ENCODE measurements at regions not wholly inside any gene's neighbourhood (a gene's known extent, or its start where the extent isn't known, plus 50 kb on each side); places are given as distances from the start of the nearest gene placed in this dataset.

DNA sequence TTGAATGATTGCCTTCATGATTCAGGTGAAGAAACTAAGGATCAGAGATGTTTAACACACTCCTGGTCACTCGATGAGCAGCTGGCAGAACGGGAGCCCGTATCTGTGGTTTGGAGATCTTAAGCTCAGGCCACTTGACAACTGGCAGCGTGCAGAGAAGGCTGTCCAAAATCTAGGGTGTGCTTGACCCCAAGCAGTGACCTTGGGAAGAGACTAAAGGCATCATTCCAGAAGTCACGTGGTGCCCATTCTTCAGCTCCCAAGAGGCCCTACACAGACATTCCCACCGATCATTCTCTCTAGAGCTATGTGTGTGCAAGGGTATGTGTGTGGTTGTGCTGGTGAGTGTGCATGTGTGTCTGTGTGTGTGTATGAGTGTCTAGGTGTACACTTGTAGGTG lies 493.8 kb downstream of the TCERG1L start:
- no peak for FAIRE-seq
- ChIA-PET CTCF (interaction anchor here (0.8 kb wide), 1 partner anchor 19 kb away, joined by 4 read pairs; no protein-coding TSS in a partner anchor), POLR2A (no interaction called here)
- H3K4me2 ChIP-seq, result no peak overlapping the region
- no peaks in the 10 kb centered on the region for H3K9me3 ChIP-seq
- ATAC-seq, result no peak
- H3K4me1 ChIP-seq, result no peaks in the 10 kb centered on the region
- 0% methylated on average over 6 of the region's 6 CpGs for WGBS (ENCODE audit: missing lambda C conversion rate)
- no peak overlapping the region for H3K4me3 ChIP-seq
- TF ChIP-seq BCL3 (IDR thresholded peaks at IDR 0.05) (no peak), TP53 (CRISPR knock-in tag; IDR thresholded peaks at IDR 0.05) (no peak), KDM5A (IDR thresholded peaks at IDR 0.05) (no peak), RARB (CRISPR knock-in tag; IDR thresholded peaks at IDR 0.05) (no peak), CBX2 (IDR thresholded peaks at IDR 0.05; ENCODE audit: borderline replicate concordance, low read depth) (no peak), RCOR1 (IDR thresholded peaks at IDR 0.05; ENCODE audit: low read depth, low read length) (no peak)
- no peak for DNase-seq (ENCODE audit: low read depth in 1 of 2, low spot score in 1 of 2)
- no peak overlapping the region for H3K27ac ChIP-seq

DNA sequence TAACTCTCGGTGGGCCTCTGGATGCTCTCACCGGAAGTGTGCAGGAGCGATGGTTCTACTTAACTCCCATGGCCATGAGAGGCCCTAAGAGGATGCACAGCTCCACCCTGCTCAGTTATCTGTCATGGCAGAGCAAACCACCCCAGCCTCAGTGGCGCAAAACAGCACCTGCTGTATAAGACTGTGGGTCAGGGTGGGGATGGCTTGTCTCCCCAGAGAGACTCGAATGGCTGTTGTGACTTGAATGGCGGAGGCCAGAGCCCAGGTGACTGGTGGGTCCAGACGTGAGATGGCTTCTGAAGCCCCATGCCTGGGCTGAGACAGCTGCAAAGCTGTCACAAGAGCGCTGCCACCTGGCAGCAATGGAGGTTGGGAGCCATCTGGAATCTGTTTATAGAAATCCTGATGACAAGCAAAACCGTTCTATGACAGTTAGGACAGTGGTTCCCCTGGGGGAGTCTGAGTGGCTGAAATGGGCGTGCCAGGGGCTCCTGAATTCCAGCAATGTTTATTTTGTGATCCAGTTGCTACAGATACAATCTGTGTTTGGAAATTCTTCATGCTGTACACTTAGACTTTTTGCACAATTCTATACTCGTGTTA lies 490.5 kb downstream of the TCERG1L start:
- H3K4me1 ChIP-seq, result no peaks in the 10 kb centered on the region
- 7% methylated on average over 7 of the region's 11 CpGs for WGBS (ENCODE audit: missing lambda C conversion rate)
- ATAC-seq (no peak), DNase-seq (ENCODE audit: low read depth in 1 of 2, low spot score in 1 of 2) (no peak), FAIRE-seq (no peak)
- TF ChIP-seq EHF (CRISPR knock-in tag; IDR thresholded peaks at IDR 0.05) (no peak), HES2 (IDR thresholded peaks at IDR 0.05) (no peak), BHLHE40 (IDR thresholded peaks at IDR 0.05; ENCODE audit: low read depth, low read length) (no peak), EHMT2 (IDR thresholded peaks at IDR 0.05; ENCODE audit: low read depth) (no peak), ATOH8 (CRISPR knock-in tag; IDR thresholded peaks at IDR 0.05; ENCODE audit: low read depth) (no peak), RCOR1 (IDR thresholded peaks at IDR 0.05; ENCODE audit: low read depth, low read length) (no peak), GATA3 (IDR thresholded peaks at IDR 0.05; ENCODE audit: borderline replicate concordance) (no peak), TFCP2L1 (CRISPR knock-in tag; IDR thresholded peaks at IDR 0.05) (no peak), ZFP36 (IDR thresholded peaks at IDR 0.05; ENCODE audit: borderline replicate concordance, partially characterized antibody) (no peak), CHD2 (IDR thresholded peaks at IDR 0.05; ENCODE audit: low read length, partially characterized antibody) (no peak), FOSL2 (IDR thresholded peaks at IDR 0.05) (no peak), FOSL2 (CRISPR knock-in tag; IDR thresholded peaks at IDR 0.05) (no peak), HEYL (CRISPR knock-in tag; IDR thresholded peaks at IDR 0.05) (no peak), NR3C1 (IDR thresholded peaks at IDR 0.05) (no peak), MYC (IDR thresholded peaks at IDR 0.05; ENCODE audit: borderline replicate concordance, low read length) (no peak), KDM1A (IDR thresholded peaks at IDR 0.05; ENCODE audit: low read depth) (no peak)
- TF ChIP-seq, protein P1, sequence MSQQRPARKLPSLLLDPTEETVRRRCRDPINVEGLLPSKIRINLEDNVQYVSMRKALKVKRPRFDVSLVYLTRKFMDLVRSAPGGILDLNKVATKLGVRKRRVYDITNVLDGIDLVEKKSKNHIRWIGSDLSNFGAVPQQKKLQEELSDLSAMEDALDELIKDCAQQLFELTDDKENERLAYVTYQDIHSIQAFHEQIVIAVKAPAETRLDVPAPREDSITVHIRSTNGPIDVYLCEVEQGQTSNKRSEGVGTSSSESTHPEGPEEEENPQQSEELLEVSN (IDR thresholded peaks at IDR 0.05; ENCODE audit: borderline replicate concordance, low read depth), result no peak
- TF ChIP-seq, protein P2, sequence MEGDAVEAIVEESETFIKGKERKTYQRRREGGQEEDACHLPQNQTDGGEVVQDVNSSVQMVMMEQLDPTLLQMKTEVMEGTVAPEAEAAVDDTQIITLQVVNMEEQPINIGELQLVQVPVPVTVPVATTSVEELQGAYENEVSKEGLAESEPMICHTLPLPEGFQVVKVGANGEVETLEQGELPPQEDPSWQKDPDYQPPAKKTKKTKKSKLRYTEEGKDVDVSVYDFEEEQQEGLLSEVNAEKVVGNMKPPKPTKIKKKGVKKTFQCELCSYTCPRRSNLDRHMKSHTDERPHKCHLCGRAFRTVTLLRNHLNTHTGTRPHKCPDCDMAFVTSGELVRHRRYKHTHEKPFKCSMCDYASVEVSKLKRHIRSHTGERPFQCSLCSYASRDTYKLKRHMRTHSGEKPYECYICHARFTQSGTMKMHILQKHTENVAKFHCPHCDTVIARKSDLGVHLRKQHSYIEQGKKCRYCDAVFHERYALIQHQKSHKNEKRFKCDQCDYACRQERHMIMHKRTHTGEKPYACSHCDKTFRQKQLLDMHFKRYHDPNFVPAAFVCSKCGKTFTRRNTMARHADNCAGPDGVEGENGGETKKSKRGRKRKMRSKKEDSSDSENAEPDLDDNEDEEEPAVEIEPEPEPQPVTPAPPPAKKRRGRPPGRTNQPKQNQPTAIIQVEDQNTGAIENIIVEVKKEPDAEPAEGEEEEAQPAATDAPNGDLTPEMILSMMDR (IDR thresholded peaks at IDR 0.05), result no peak
- ChIA-PET CTCF (no interaction called here), POLR2A (no interaction called here)
- no peak overlapping the region for H3K27ac ChIP-seq
- peaks cover 5% of the 10 kb centered on the region; the same call in 1 of the 3 replicates for H3K9me3 ChIP-seq
- H3K4me3 ChIP-seq, result no peak overlapping the region
- no peak overlapping the region for H3K4me2 ChIP-seq

Measured in A549 (cell line).